ENCODE measurements at regions not wholly inside any gene's neighbourhood (a gene's known extent, or its start where the extent isn't known, plus 50 kb on each side); places are given as distances from the start of the nearest gene placed in this dataset.
"Not testable (repeated sequence)": the region's sequence is repeated elsewhere in the genome, so short reads cannot be mapped to it uniquely, and the experiment has no call there.

DNA sequence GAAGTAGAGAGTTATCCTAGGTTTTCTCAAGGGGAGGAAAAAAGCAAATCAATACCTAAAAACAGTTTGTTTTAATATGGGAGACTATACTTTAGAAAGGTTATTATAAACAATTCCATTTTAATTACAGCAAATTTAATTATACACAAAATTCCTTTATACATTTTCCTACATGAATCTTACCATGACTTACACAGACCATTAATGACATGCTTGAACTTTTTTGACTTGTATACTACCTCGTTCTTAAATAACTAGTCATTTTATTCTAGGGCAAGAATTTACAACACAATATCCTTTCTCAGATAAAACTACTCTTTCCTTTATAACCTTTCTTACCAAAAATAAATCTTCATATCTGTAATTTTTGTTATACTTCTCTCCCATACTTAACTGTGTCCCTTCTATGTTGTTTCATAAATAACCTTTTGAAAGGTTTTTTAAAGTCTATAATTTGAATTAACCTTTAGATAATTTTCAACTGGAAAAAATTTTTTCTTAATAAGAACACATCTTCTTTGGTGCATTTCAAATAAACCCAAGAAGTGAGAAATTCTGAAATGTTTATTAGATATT, 729.4 kb downstream of the TENT5A start:
- 61 to 73% methylated on average over 1 of the region's 1 CpG for WGBS, 2 donors
- no peak for TF ChIP-seq POLR2A (IDR thresholded peaks at IDR 0.05)
- TF ChIP-seq, protein P1, sequence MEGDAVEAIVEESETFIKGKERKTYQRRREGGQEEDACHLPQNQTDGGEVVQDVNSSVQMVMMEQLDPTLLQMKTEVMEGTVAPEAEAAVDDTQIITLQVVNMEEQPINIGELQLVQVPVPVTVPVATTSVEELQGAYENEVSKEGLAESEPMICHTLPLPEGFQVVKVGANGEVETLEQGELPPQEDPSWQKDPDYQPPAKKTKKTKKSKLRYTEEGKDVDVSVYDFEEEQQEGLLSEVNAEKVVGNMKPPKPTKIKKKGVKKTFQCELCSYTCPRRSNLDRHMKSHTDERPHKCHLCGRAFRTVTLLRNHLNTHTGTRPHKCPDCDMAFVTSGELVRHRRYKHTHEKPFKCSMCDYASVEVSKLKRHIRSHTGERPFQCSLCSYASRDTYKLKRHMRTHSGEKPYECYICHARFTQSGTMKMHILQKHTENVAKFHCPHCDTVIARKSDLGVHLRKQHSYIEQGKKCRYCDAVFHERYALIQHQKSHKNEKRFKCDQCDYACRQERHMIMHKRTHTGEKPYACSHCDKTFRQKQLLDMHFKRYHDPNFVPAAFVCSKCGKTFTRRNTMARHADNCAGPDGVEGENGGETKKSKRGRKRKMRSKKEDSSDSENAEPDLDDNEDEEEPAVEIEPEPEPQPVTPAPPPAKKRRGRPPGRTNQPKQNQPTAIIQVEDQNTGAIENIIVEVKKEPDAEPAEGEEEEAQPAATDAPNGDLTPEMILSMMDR (IDR thresholded peaks at IDR 0.05), result no peak
- intact Hi-C loops (cut with DNase I; ENCODE audit: low total_unique reads), result no loop called here

DNA sequence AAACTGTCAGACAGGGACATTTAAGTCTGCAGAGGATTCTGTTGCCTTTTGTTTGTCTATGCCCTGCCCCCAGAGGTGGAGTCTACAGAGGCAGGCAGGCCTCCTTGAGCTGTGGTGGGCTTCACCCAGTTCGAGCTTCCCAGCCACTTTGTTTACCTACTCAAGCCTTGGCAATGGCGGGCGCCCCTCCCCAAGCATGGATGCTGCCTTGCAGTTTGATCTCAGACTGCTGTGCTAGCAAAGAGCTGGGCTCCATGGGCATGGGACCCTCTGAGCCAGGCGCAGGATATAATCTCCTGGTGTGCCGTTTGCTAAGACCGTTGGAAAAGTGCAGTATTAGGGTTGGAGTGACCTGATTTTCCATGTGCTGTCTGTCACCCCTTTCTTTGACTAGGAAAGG, 734.9 kb downstream of the TENT5A start:
- intact Hi-C loops (cut with DNase I; ENCODE audit: low total_unique reads); H3K4me3 ChIP-seq (ENCODE audit: low read depth, poor library complexity, severe bottlenecking); DNase-seq (ENCODE audit: low spot score in 2 of 2): not testable (repeated sequence)
- 87 to 91% methylated on average over 6 of the region's 6 CpGs for WGBS, 2 donors

More for the DNA sequence above, 729.4 kb downstream of the TENT5A start:
- no peak overlapping the region for H3K4me3 ChIP-seq (ENCODE audit: low read depth, poor library complexity, severe bottlenecking)
- no peak for DNase-seq (ENCODE audit: low spot score in 2 of 2)

DNA sequence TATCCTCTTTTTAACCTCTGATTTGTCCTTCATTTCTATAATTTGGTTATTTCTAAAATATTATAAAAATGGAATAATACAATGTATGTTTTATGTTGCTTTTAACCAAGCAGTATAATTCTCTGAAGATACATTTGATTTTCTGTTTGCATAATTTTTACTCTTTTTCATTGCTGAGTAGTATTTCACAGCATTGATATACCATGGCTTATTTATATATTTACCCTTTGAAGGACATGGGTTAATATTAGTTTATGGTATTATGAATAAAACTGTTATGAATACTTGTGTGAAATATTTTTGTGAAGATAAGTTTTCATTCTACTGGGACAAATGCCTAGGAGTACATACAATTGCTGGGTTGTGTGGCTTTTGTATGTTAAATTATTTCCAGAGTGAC, 748.6 kb downstream of the TENT5A start:
- intact Hi-C loops (cut with DNase I; ENCODE audit: low total_unique reads), result no loop called here
- TF ChIP-seq POLR2A (IDR thresholded peaks at IDR 0.05), result no peak
- TF ChIP-seq, protein P1 (IDR thresholded peaks at IDR 0.05), result no peak
- no peak for DNase-seq (ENCODE audit: low spot score in 2 of 2)
- no peak overlapping the region for H3K4me3 ChIP-seq (ENCODE audit: low read depth, poor library complexity, severe bottlenecking)

DNA sequence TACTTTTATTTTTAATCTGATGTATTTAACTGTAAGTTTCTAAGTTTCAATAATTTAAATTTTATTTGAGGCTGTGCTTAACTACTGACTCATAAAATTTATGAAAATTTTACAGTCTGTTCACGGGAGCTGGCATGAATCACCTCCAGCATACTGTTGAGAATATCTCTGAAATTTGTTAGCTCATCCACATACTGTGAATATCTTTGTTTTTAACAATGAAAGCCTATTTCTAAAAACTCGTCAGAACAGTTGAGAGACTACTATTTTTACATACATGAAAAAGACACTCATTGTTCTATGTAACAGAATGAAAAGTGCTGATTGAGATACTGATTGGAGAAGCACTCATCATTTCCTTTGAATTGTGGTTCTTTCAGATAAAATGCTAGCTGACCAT, 749.3 kb downstream of the TENT5A start:
- DNase-seq (ENCODE audit: low spot score in 2 of 2), result no peak
- 63 to 78% methylated on average over 2 of the region's 2 CpGs for WGBS, 2 donors
- no peak for TF ChIP-seq POLR2A (IDR thresholded peaks at IDR 0.05)
- TF ChIP-seq, protein P1 (IDR thresholded peaks at IDR 0.05), result no peak
- intact Hi-C loops (cut with DNase I; ENCODE audit: low total_unique reads), result no loop called here
- no peak overlapping the region for H3K4me3 ChIP-seq (ENCODE audit: low read depth, poor library complexity, severe bottlenecking)

DNA sequence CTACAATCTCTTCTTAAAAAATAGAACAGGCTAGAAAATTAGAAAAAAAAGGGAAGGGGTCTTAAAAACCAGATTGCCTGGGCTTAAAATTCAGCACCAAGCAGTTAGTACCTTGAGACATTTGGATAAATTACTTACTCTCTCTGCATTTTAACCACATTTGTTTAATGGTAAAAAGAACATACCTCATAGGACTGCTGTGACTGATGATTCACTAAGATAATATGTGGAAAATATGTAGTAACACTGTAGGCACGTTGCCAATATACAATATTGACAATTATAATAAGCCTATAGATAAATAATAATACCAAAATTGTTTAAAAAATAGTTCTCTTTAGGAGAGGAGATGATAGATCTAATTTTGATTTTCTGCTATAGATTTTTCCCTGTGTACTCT, 750.4 kb downstream of the TENT5A start:
- intact Hi-C loops (cut with DNase I; ENCODE audit: low total_unique reads), result no loop called here
- H3K4me3 ChIP-seq (ENCODE audit: low read depth, poor library complexity, severe bottlenecking), result no peak overlapping the region
- DNase-seq (ENCODE audit: low spot score in 2 of 2), result no peak
- 11 to 24% methylated on average over 1 of the region's 1 CpG for WGBS, 2 donors
- TF ChIP-seq, protein P1 (IDR thresholded peaks at IDR 0.05), result no peak

DNA sequence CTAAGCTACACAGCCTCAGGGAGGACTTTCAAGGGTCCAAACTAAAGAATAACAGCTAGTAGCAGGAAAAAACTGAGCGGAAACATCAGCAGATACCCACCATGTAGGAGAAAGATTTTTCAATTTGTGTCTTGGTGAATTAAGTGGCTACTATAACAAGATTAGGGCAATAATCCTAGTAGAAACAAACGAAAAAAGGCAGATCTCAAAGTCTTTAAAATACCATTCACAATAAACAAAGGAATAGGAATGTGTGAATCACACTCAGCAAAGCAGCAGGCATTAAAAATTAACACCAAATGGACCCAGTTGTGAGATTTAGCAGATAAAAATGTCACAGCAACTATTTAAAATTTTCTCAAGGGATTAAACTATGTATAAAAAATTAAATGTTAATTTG, 761.2 kb downstream of the TENT5A start:
- WGBS, 2 donors, result 61 to 65% methylated on average over 2 of the region's 2 CpGs
- intact Hi-C loops (cut with DNase I; ENCODE audit: low total_unique reads), result no loop called here
- no peak for TF ChIP-seq POLR2A (IDR thresholded peaks at IDR 0.05)
- TF ChIP-seq, protein P1 (IDR thresholded peaks at IDR 0.05), result no peak
- no peak for DNase-seq (ENCODE audit: low spot score in 2 of 2)
- no peak overlapping the region for H3K4me3 ChIP-seq (ENCODE audit: low read depth, poor library complexity, severe bottlenecking)

Measured in lower leg skin (tissue), 4 donors.